SK-N-SH (cell line): ENCODE measurements at regions not wholly inside any gene's neighbourhood (a gene's known extent, or its start where the extent isn't known, plus 50 kb on each side); places are given as distances from the start of the nearest gene placed in this dataset.

Experiments used
- CTCF ChIA-PET: fragments of 300-600, 350-600 bp; formaldehyde crosslinking; extraction: SDS; loops from one replicate; lab custom pipeline; 2021; lab: Yijun Ruan, JAX
- POLR2A ChIA-PET: fragments of 350-600 bp; sonication (Branson Sonifier 250); formaldehyde crosslinking; extraction: SDS; loops from one replicate; lab custom pipeline; 2020; ENCODE audit warnings: antibody characterized with exemption, inconsistent platforms; lab: Yijun Ruan, JAX
- DNase-seq: peaks from one replicate; pipeline ENCODE4 v3.0.0; 2012
- H2AFZ ChIP-seq: fragments of 200-600 bp; sonication (generic); 2 replicates; pipeline ENCODE4 v1.8.1; 2016; ENCODE audit warnings: antibody characterized with exemption, mild to moderate bottlenecking, low read depth
- H3F3A ChIP-seq: fragments of 200-600 bp; sonication (generic); replicated peaks from 2 replicates; pipeline ENCODE3; 2016; ENCODE audit warnings: antibody characterized with exemption, mild to moderate bottlenecking; ENCODE audit not compliant: insufficient read depth
- H3K27ac ChIP-seq, 2 experiments: fragments of 200-500 bp in 1 of 2; fragments of 200-600 bp in 1 of 2; sonication (Bioruptor generic) in 1 of 2; sonication (generic), shearing (Covaris generic) in 1 of 2; 2 replicates each; pipeline versions ENCODE4 v1.5.1 to v1.6.1; 2014 to 2016; ENCODE audit warnings: low read depth in 2 of 2, inconsistent platforms in 1 of 2, low read length in 1 of 2, mild to moderate bottlenecking in 1 of 2, mixed read lengths in 1 of 2
- H3K27me3 ChIP-seq: fragments of 200-600 bp; sonication (generic), shearing (Covaris generic); 2 replicates; pipeline ENCODE4 v1.6.1; 2016; ENCODE audit warnings: mixed run types; ENCODE audit not compliant: insufficient read depth
- H3K36me3 ChIP-seq, 2 experiments: fragments of 200-500 bp in 1 of 2; fragments of 200-600 bp in 1 of 2; sonication (Bioruptor generic) in 1 of 2; sonication (generic) in 1 of 2; replicated peaks in 1 of 2; 2 replicates each; pipeline versions ENCODE3 to v1.5.1; 2014 to 2016; ENCODE audit warnings: low read length in 1 of 2, mild to moderate bottlenecking in 1 of 2; ENCODE audit not compliant: insufficient read depth in 2 of 2, control insufficient read depth in 1 of 2
- H3K4me1 ChIP-seq, 2 experiments: fragments of 200-500 bp in 1 of 2; fragments of 200-600 bp in 1 of 2; sonication (Bioruptor generic) in 1 of 2; sonication (generic), shearing (Covaris generic) in 1 of 2; 2 replicates each; pipeline versions ENCODE4 v1.5.1 to v1.6.1; 2014 to 2016; ENCODE audit warnings: low read depth in 1 of 2, low read length in 1 of 2, mixed run types in 1 of 2; ENCODE audit not compliant: insufficient read depth in 2 of 2, control insufficient read depth in 1 of 2
- H3K4me2 ChIP-seq: fragments of 200-600 bp; sonication (generic), shearing (Covaris generic); 2 replicates; pipeline ENCODE4 v1.6.1; 2017; ENCODE audit warnings: mixed run types
- H3K4me3 ChIP-seq, 2 experiments: fragments of 200-500 bp in 1 of 2; fragments of 200-600 bp in 1 of 2; sonication (Bioruptor generic) in 1 of 2; sonication (generic), shearing (Covaris generic) in 1 of 2; 2 replicates each; pipeline versions ENCODE4 v1.5.1 to v1.8.1; 2014 to 2016; ENCODE audit warnings: low read depth in 2 of 2, inconsistent platforms in 1 of 2, low read length in 1 of 2, mild to moderate bottlenecking in 1 of 2, mixed read lengths in 1 of 2, moderate library complexity in 1 of 2
- H3K79me2 ChIP-seq: fragments of 200-600 bp; sonication (generic); 2 replicates; pipeline ENCODE4 v1.8.1; 2017; ENCODE audit warnings: mild to moderate bottlenecking; ENCODE audit not compliant: insufficient read depth
- H3K9ac ChIP-seq: fragments of 200-600 bp; sonication (generic); 2 replicates; pipeline ENCODE4 v1.6.1; 2017; ENCODE audit warnings: mixed run types
- H3K9me2 ChIP-seq: fragments of 200-600 bp; sonication (generic); 2 replicates; pipeline ENCODE4 v1.6.1; 2017; ENCODE audit warnings: mixed run types
- H3K9me3 ChIP-seq: fragments of 200-600 bp; sonication (generic); 2 replicates; pipeline ENCODE4 v1.6.1; 2017; ENCODE audit warnings: mixed run types, mild to moderate bottlenecking, moderate library complexity
- H4K20me1 ChIP-seq: fragments of 200-600 bp; sonication (generic); 2 replicates; pipeline ENCODE4 v1.6.1; 2017; ENCODE audit warnings: mild to moderate bottlenecking, mixed run types; ENCODE audit not compliant: insufficient read depth
- ELF1 ChIP-seq: IDR thresholded peaks from 2 replicates; pipeline ENCODE4 v1.4.0; 2012
- EP300 ChIP-seq, 2 experiments: IDR thresholded peaks; 2 replicates each; pipeline versions ENCODE4 v1.4.0 to v1.6.1; 2012; ENCODE audit warnings: borderline replicate concordance in 1 of 2, low read depth in 1 of 2, low read length in 1 of 2
- EZH2phosphoT487 ChIP-seq: fragments of 200-600 bp; sonication (generic); IDR thresholded peaks from 2 replicates; pipeline ENCODE4 v1.6.1; 2017; ENCODE audit warnings: low read depth, mixed run types, mild to moderate bottlenecking, antibody characterized with exemption, moderate library complexity, borderline replicate concordance
- FOXM1 ChIP-seq: IDR thresholded peaks from 2 replicates; pipeline ENCODE4 v1.4.0; 2012; ENCODE audit warnings: low read depth, mild to moderate bottlenecking
- GABPA ChIP-seq: IDR thresholded peaks from 2 replicates; pipeline ENCODE4 v1.4.0; 2012; ENCODE audit warnings: low read depth, mild to moderate bottlenecking
- GATA2 ChIP-seq: sonication (generic); formaldehyde crosslinking; IDR thresholded peaks from 2 replicates; pipeline ENCODE4 v1.5.0; 2020; ENCODE audit warnings: mild to moderate bottlenecking, missing genetic modification reagents
- JUND ChIP-seq: IDR thresholded peaks from 2 replicates; pipeline ENCODE4 v1.4.0; 2012
- MEF2A ChIP-seq: IDR thresholded peaks from 2 replicates; pipeline ENCODE4 v1.4.0; 2012; ENCODE audit warnings: low read depth, borderline replicate concordance
- MXI1 ChIP-seq: IDR thresholded peaks from 2 replicates; pipeline ENCODE4 v1.6.1; 2012; ENCODE audit warnings: mild to moderate bottlenecking, low read depth, low read length, improper control_type of control experiment
- NRF1 ChIP-seq: IDR thresholded peaks from 2 replicates; pipeline ENCODE4 v1.6.1; 2012; ENCODE audit warnings: low read depth, mild to moderate bottlenecking, low read length
- RFX5 ChIP-seq: IDR thresholded peaks from 2 replicates; pipeline ENCODE4 v1.6.1; 2012; ENCODE audit warnings: mild to moderate bottlenecking, improper control_type of control experiment, low read length
- SIN3A ChIP-seq: IDR thresholded peaks from 2 replicates; pipeline ENCODE4 v1.6.1; 2012; ENCODE audit warnings: low read depth, mild to moderate bottlenecking, low read length, moderate library complexity, borderline replicate concordance
- TAF1 ChIP-seq: IDR thresholded peaks from 2 replicates; pipeline ENCODE4 v1.6.1; 2012; ENCODE audit warnings: low read depth, mild to moderate bottlenecking, low read length, moderate library complexity, borderline replicate concordance
- USF1 ChIP-seq: IDR thresholded peaks from 2 replicates; pipeline ENCODE4 v1.4.0; 2012; ENCODE audit warnings: low read depth, borderline replicate concordance
- ZBTB33 ChIP-seq: IDR thresholded peaks from 2 replicates; pipeline ENCODE4 v1.4.0; 2012; ENCODE audit warnings: low read depth, borderline replicate concordance
- WGBS: methylation state at CpG from one replicate; pipeline ENCODE4 v1.1.6; 2017; ENCODE audit warnings: low lambda C conversion rate; 5-methylcytosine and 5-hydroxymethylcytosine counted together
- TF ChIP-seq, protein P1 (sequence below): IDR thresholded peaks from 2 replicates; pipeline ENCODE4; 2012
- TF ChIP-seq, protein P2 (sequence below): fragments of 150-350 bp; IDR thresholded peaks from 2 replicates; pipeline ENCODE4 v1.6.1; 2017; ENCODE audit warnings: antibody characterized with exemption, low read length, low read depth, borderline replicate concordance
- TF ChIP-seq, protein P3 (sequence below): IDR thresholded peaks from 2 replicates; pipeline ENCODE4 v1.4.0; 2012; ENCODE audit warnings: low read depth

DNA sequence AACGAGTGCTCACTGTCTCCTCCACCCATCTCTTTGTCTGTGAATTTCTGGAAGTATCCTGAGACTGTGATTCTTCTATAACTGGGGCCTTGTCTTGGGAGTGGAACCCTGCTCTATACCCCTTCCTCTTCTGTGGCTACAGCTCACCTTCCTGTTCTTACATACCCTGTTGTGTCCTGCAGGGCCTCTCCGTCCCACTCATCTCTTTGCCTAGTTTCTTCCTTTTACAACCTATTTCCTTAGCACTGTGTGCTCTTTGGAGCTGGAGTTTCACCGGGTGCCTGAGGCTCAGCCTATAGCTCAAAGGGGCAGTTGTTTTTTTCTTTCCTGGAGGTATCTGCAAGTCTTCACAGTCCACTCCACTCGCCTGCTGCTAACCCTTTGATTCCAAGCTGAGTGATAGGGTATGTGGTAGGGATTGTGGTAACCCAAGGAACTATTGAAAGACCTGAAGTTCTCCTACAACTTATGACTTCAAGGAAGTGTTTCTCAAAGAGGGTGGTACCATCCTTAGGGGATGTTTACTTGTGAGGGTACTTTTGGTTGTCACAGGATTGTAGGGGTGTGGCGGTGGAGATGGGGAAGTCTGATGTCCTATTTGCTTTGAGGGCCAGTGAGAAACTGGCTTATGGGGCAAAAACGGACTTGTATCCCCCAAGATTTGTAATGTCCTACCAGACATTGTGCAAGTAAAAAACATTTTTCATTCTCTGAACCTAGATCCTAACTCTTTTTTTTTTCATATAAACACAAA, 66.6 kb upstream of the ARL8B start:
- ChIA-PET CTCF (interaction anchor here (12.0 kb wide), 1 partner anchor 340 kb away, joined by 213 read pairs; no protein-coding TSS in a partner anchor), POLR2A (no interaction called here)
- Histone ChIP-seq H3K9ac (no peak overlapping the region), H3F3A (no peaks in the 10 kb centered on the region), H3K4me1 (peaks cover 0 to 10% of the 10 kb centered on the region in 2 experiments; a peak in 1 of 4 replicates), H3K9me2 (no peaks in the 10 kb centered on the region), H3K36me3 (no peaks in the 10 kb centered on the region), H3K9me3 (no peaks in the 10 kb centered on the region), H2AFZ (no peak overlapping the region), H3K4me2 (no peak overlapping the region), H3K27me3 (no peaks in the 10 kb centered on the region), H3K27ac (no peak overlapping the region), H4K20me1 (no peaks in the 10 kb centered on the region), H3K79me2 (no peaks in the 10 kb centered on the region), H3K4me3 (no peak overlapping the region)
- TF ChIP-seq, protein P1, sequence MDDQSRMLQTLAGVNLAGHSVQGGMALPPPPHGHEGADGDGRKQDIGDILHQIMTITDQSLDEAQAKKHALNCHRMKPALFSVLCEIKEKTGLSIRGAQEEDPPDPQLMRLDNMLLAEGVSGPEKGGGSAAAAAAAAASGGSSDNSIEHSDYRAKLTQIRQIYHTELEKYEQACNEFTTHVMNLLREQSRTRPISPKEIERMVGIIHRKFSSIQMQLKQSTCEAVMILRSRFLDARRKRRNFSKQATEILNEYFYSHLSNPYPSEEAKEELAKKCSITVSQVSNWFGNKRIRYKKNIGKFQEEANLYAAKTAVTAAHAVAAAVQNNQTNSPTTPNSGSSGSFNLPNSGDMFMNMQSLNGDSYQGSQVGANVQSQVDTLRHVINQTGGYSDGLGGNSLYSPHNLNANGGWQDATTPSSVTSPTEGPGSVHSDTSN, result no peak
- TF ChIP-seq MEF2A (no peak), EZH2phosphoT487 (no peak), MXI1 (no peak), SIN3A (no peak), EP300 (IDR thresholded peaks at IDR 0.05; ENCODE audit: borderline replicate concordance in 1 of 2, low read depth in 1 of 2, low read length in 1 of 2) (no peak)
- WGBS, result 80% methylated on average over 5 of the region's 6 CpGs
- no peak for DNase-seq

DNA sequence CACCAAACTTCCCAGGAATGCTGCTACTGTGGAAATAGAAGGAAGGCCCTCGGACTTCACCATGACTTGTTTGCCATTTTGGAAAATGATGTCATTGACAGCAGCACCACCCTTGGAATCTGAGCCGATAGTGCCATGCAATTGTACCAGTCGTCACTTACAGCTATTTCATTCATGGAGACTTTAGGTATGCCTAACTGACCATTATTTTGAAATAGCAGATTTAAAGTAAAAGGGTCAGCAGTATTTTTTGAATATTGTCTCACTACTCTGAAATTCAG, 66.0 kb upstream of the ARL8B start:
- Histone ChIP-seq H3F3A (no peaks in the 10 kb centered on the region), H4K20me1 (no peaks in the 10 kb centered on the region), H3K4me3 (no peak overlapping the region), H3K9me3 (no peaks in the 10 kb centered on the region), H3K4me1 (peaks cover 0 to 10% of the 10 kb centered on the region in 2 experiments; a peak in 1 of 4 replicates), H3K4me2 (no peak overlapping the region), H3K27me3 (no peaks in the 10 kb centered on the region), H2AFZ (no peak overlapping the region), H3K79me2 (no peaks in the 10 kb centered on the region), H3K9me2 (no peaks in the 10 kb centered on the region), H3K36me3 (no peaks in the 10 kb centered on the region), H3K27ac (no peak overlapping the region), H3K9ac (no peak overlapping the region)
- TF ChIP-seq GABPA, result no peak
- TF ChIP-seq GATA2 (CRISPR knock-in tag), result no peak
- TF ChIP-seq FOXM1, result no peak
- TF ChIP-seq MXI1, result no peak
- no peak for TF ChIP-seq RFX5
- no peak for TF ChIP-seq USF1
- no peak for TF ChIP-seq ELF1
- TF ChIP-seq, protein P2, sequence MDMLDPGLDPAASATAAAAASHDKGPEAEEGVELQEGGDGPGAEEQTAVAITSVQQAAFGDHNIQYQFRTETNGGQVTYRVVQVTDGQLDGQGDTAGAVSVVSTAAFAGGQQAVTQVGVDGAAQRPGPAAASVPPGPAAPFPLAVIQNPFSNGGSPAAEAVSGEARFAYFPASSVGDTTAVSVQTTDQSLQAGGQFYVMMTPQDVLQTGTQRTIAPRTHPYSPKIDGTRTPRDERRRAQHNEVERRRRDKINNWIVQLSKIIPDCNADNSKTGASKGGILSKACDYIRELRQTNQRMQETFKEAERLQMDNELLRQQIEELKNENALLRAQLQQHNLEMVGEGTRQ, result no peak
- TF ChIP-seq SIN3A, result no peak
- no peak for TF ChIP-seq ZBTB33
- TF ChIP-seq, protein P3, sequence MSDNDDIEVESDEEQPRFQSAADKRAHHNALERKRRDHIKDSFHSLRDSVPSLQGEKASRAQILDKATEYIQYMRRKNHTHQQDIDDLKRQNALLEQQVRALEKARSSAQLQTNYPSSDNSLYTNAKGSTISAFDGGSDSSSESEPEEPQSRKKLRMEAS, result no peak
- TF ChIP-seq TAF1, result no peak
- no peak for TF ChIP-seq NRF1
- no peak for TF ChIP-seq JUND
- DNase-seq, result no peak
- CTCF ChIA-PET, result interaction anchor here (3.1 to 12.0 kb wide), 2 partner anchors 76 to 341 kb away, joined by 8 to 213 read pairs; partner anchors contain the start of gene BHLHE40
- 82% methylated on average over 3 of the region's 3 CpGs for WGBS
- POLR2A ChIA-PET, result no interaction called here
